K562 (cell line): ENCODE measurements at regions not wholly inside any gene's neighbourhood (a gene's known extent, or its start where the extent isn't known, plus 50 kb on each side); places are given as distances from the start of the nearest gene placed in this dataset.

ENCODE experiments used
- BDP1 ChIP-seq: IDR thresholded peaks from 3 replicates; pipeline ENCODE4 v1.6.1; 2011; ENCODE audit not compliant: insufficient read length, insufficient read depth
- CTCF ChIP-seq, 3 experiments: IDR thresholded peaks in 2 of 3; conservative IDR thresholded peaks in 1 of 3; 2 replicates each; pipeline ENCODE4 v1.5.1; 2011 to 2012; ENCODE audit warnings: low read length in 3 of 3, mild to moderate bottlenecking in 3 of 3, control low read depth in 2 of 3, improper control_type of control experiment in 1 of 3, inconsistent platforms in 1 of 3, low read depth in 1 of 3, mixed read lengths in 1 of 3, moderate library complexity in 1 of 3; ENCODE audit not compliant: insufficient read depth in 2 of 3
- FOSL1 ChIP-seq: fragments of 200-800 bp; sonication (Bioruptor generic); conservative IDR thresholded peaks from 2 replicates; pipeline ENCODE4 v1.6.1; 2016; ENCODE audit warnings: missing genetic modification characterization, missing compliant biosample characterization
- MXI1 ChIP-seq: IDR thresholded peaks from 2 replicates; pipeline ENCODE4 v1.6.1; 2011; ENCODE audit warnings: low read depth, mild to moderate bottlenecking, improper control_type of control experiment, low read length
- SNIP1 ChIP-seq: fragments of 450-650 bp; IDR thresholded peaks from 2 replicates; pipeline ENCODE4 v1.7.1; 2017; ENCODE audit warnings: low read depth, mild to moderate bottlenecking
- SRSF7 ChIP-seq: fragments of 200-400 bp; formaldehyde crosslinking; optimal IDR thresholded peaks from 2 replicates; pipeline ENCODE3; 2017; ENCODE audit warnings: mild to moderate bottlenecking, low read depth, low read length
- ZBTB7A ChIP-seq: IDR thresholded peaks from 2 replicates; pipeline ENCODE4 v1.6.1; 2011; ENCODE audit warnings: low read depth, mild to moderate bottlenecking, low read length, moderate library complexity, borderline replicate concordance; ENCODE audit not compliant: control insufficient read depth
- ZNF174 ChIP-seq: fragments of 250-450 bp; sonication (Bioruptor Pico); IDR thresholded peaks from 2 replicates; pipeline ENCODE4 v1.4.0; 2020; ENCODE audit warnings: mild to moderate bottlenecking
- ZNF318 ChIP-seq, 2 experiments: fragments of 450-650 bp; IDR thresholded peaks; 2 replicates each; pipeline ENCODE4 v1.6.1; 2016; ENCODE audit warnings: mild to moderate bottlenecking in 2 of 2, borderline replicate concordance in 1 of 2, low read depth in 1 of 2, moderate library complexity in 1 of 2
- ZNF511 ChIP-seq: sonication (generic); formaldehyde crosslinking; IDR thresholded peaks from 2 replicates; pipeline ENCODE4 v1.8.0; 2022; ENCODE audit warnings: mild to moderate bottlenecking, missing genetic modification reagents
- ZSCAN29 ChIP-seq: fragments of 450-650 bp; IDR thresholded peaks from 2 replicates; pipeline ENCODE4 v1.6.1; 2017

- TF ChIP-seq BDP1: peak; percentile 90
- 0 out of 2 replicates have a peak, but pooled peaks have one; percentile 64 for TF ChIP-seq ZNF511
- TF ChIP-seq CTCF (IDR thresholded peaks at IDR 0.05 in 2 of 3, conservative IDR thresholded peaks at IDR 0.05 in 1 of 3; ENCODE audit: insufficient read depth in 2 of 3, low read depth in 1 of 3, low read length in 3 of 3): 0 out of 6 replicates have a peak, but pooled peaks of 1 of the 3 experiments have one; percentile 1
- TF ChIP-seq ZNF318 (IDR thresholded peaks at IDR 0.05; ENCODE audit: borderline replicate concordance in 1 of 2, low read depth in 1 of 2): no peak
- peak; percentile 73; the same call in 1 of the 2 replicates for TF ChIP-seq ZSCAN29
- TF ChIP-seq ZNF174: no peak
- TF ChIP-seq SRSF7: no peak
- TF ChIP-seq SNIP1: no peak
- peak; percentile 78 for TF ChIP-seq ZBTB7A
- TF ChIP-seq MXI1: no peak; the same call in 1 of the 2 replicates
- peak; percentile 48; the same call in 1 of the 2 replicates for TF ChIP-seq FOSL1 (tag)
These were observed 184.9 kb downstream of the GPX5 start for GRCh38 chr6:28710466-28711191.
